HG03520 (cell line): ENCODE measurements at regions not wholly inside any gene's neighbourhood (a gene's known extent, or its start where the extent isn't known, plus 50 kb on each side); places are given as distances from the start of the nearest gene placed in this dataset.
"Not testable (repeated sequence)": the region's sequence is repeated elsewhere in the genome, so short reads cannot be mapped to it uniquely, and the experiment has no call there.

ENCODE experiments used
- ATAC-seq: cut with Tn5 transposase; IDR thresholded peaks from one replicate; pipeline ENCODE4 v1.9.1; 2021; ENCODE audit warnings: mild to moderate bottlenecking, moderate library complexity; ENCODE audit not compliant: unreplicated experiment

GRCh38 chr9:24712206-24712605 is 166.5 kb upstream of the IZUMO3 start:
- no peak for ATAC-seq

GRCh38 chr9:24708814-24709213 is 163.1 kb upstream of the IZUMO3 start:
- ATAC-seq = no peak

DNA sequence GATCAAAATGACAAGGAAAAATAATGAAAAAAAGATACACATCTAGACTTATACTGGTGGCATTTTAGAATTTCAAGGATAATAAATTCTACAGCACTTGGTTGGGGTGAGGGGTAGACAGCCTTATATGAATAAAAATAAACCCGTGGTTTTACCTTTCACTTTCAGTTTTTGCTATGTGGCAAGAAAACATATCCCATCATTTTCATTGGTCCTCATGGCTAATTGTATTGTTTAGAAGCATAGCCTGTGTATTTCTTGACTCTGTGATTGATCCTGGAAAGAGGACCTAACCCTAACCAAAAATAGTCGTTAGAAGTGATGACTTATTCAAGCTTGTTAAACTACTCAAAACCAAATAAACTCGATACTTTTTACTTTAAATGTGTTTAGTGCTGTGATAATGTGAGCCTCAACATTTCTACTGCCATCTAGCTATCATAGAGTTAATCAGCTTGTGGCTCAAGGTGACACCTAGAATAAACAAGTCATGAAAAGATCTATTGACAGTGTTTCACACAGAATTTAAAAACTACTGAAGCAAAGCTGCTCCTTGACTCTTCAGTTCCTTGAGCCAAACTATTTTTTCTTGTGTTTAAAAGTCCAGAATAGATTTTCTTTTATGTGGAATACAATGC is 153.3 kb upstream of the IZUMO3 start:
- no peak for ATAC-seq

GRCh38 chr9:24672336-24672735 is 126.6 kb upstream of the IZUMO3 start:
- ATAC-seq = no peak

DNA sequence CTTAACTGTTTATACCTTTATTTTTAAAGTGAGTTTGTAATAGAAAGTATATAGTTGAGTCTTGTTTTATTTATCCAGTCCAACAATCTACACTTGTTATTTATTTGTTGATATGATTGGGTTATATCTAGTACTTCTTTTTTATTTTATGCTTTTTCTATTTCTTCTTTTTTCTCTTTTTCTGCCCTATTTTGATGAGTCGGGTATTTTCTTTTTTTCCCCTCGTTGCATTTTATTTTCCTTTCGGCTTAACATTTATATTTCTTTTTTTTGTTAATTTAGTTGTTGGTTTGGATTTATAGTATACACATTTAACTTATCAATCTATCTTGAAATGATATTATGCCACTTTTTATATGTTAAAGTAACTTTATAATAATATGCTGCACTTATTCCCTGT is 111.7 kb upstream of the IZUMO3 start:
- ATAC-seq = no peak

DNA sequence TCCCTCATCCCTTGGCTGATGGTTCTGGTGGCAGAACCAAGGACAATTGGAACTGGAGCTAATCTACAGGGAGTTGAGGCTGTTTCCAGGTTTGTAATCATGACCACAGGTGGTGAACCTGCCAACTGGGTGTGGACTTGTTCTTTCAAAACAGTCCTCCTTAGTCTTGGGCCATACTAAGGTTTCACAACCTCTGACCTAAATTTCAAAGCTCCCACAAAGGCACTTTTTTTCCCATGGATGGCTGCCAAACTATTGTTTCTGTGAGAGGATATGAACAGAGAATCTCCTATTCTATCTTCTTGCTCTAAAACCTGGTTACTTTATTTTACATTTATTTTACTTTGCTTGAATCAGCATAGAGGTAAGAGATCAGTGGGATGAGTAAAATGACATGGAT is 106.5 kb upstream of the IZUMO3 start:
- ATAC-seq = no peak

- not testable (repeated sequence) for ATAC-seq
These were observed 83.1 kb upstream of the IZUMO3 start for GRCh38 chr9:24628809-24629208.

GRCh38 chr9:24625097-24625496 is 79.4 kb upstream of the IZUMO3 start:
- no peak for ATAC-seq

GRCh38 chr9:24624481-24624880 is 78.8 kb upstream of the IZUMO3 start:
- ATAC-seq = no peak

- ATAC-seq = no peak
These were observed 75.0 kb upstream of the IZUMO3 start for GRCh38 chr9:24620741-24621140.

- no peak for ATAC-seq
These were observed 71.2 kb upstream of the IZUMO3 start for GRCh38 chr9:24616863-24617262.

DNA sequence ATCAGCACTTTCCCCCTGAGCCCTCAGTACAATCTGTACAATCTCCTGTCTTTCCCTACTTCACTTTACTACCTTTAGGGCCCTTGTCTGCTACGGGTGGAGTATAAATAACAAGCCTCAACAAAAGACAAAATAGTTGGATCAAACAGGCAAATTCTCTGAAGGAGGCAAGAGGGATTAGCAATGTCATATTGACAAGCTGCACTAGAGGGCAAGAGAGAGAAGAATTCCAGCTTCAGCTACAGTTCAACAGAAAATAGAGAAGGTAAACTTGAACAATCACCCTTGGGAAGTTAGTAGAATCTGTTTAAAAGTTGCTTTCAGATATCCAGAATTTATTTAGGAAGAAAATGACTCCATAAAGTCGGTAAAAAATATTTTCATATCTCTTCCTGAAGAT is 68.4 kb upstream of the IZUMO3 start:
- no peak for ATAC-seq

- ATAC-seq = no peak
These were observed 62.9 kb upstream of the IZUMO3 start for GRCh38 chr9:24608599-24608998.

DNA sequence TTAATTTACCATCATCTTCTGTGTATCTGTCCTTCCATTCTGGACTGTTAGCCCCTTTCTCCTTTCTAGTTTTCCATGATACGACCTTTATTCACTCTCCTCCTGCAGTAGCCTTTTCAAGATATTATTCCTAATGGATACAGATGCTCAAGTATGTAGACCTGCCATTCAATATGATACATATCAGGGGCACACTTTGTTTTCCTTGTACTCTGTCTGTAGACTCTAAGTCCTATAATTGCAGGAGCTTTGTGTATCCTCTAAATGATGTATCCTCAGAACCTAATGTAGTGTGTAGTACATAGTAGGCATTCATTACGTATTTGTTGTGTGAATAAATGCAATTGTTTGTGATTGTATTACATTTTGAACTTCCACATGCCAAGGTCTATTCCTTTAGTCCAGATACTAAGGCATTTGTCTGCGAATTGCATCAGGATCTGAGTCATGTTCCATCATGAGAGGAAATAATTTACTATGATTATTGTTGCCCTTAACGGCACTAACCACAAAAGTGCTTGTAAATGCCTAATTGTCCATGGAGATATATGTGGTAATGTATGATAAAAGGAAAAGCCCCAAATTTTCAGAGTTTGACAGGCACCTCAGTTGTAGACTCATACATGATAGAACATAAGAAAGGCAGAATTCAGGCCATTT is 57.1 kb upstream of the IZUMO3 start:
- ATAC-seq = no peak
